PC-3 (cell line): ENCODE measurements at regions not wholly inside any gene's neighbourhood (a gene's known extent, or its start where the extent isn't known, plus 50 kb on each side); places are given as distances from the start of the nearest gene placed in this dataset.

Experiments used
- ATAC-seq: fragments of 200-7000 bp; cut with Tn5 transposase; 2 replicates; pipeline ENCODE4 v1.9.1; 2020; ENCODE audit warnings: mild to moderate bottlenecking, moderate library complexity
- BruUV-seq: library from RNA; stranded (reverse); fragments of 400-500 nt; replicated peaks from 2 replicates; lab custom pipeline; 2021; lab: Mats Ljungman, UMichigan
- CTCF ChIA-PET: fragments of 300-600 bp; sonication (Branson Sonifier 250); formaldehyde crosslinking; loops from one replicate; lab custom pipeline; 2022; ENCODE audit warnings: antibody characterized with exemption; lab: Charles Lee
- POLR2A ChIA-PET: fragments of 300-600 bp; sonication (Branson Sonifier 250); formaldehyde crosslinking; loops from one replicate; lab custom pipeline; 2022; ENCODE audit warnings: antibody characterized with exemption; ENCODE audit not compliant: unreplicated experiment; lab: Charles Lee
- DNase-seq: peaks from one replicate; pipeline ENCODE4 v3.0.0-alpha.2; 2015
- H2AFZ ChIP-seq: fragments of 300-600 bp; sonication (generic); 2 replicates; pipeline ENCODE4 v1.6.0; 2016; ENCODE audit warnings: antibody characterized with exemption, low read length
- H3F3A ChIP-seq: fragments of 300-600 bp; sonication (generic); one replicate; pipeline ENCODE4 v1.6.0; 2017; ENCODE audit warnings: antibody characterized with exemption, low read length, control low read depth, mild to moderate bottlenecking; ENCODE audit not compliant: unreplicated experiment
- H3K27ac ChIP-seq: fragments of 300-600 bp; sonication (generic); 2 replicates; pipeline ENCODE4 v1.5.1; 2016; ENCODE audit warnings: mild to moderate bottlenecking, low read length
- H3K27me3 ChIP-seq: fragments of 300-600 bp; sonication (generic); 2 replicates; pipeline ENCODE4 v1.6.1; 2016; ENCODE audit warnings: low read length, mixed read lengths
- H3K36me3 ChIP-seq: fragments of 300-600 bp; sonication (generic); 2 replicates; pipeline ENCODE4 v1.6.1; 2016; ENCODE audit warnings: low read depth, mixed run types, low read length, mixed read lengths
- H3K4me1 ChIP-seq: fragments of 300-600 bp; sonication (generic); 2 replicates; pipeline ENCODE4 v1.5.1; 2016; ENCODE audit warnings: low read length; ENCODE audit not compliant: insufficient read depth
- H3K4me2 ChIP-seq: fragments of 300-600 bp; sonication (generic); 2 replicates; pipeline ENCODE4 v1.6.0; 2016; ENCODE audit warnings: low read length
- H3K4me3 ChIP-seq: fragments of 300-600 bp; sonication (generic); 2 replicates; pipeline ENCODE4 v1.5.1; 2016; ENCODE audit warnings: mild to moderate bottlenecking, low read length, mixed read lengths
- H3K79me2 ChIP-seq: fragments of 300-600 bp; sonication (generic); 2 replicates; pipeline ENCODE4 v1.6.1; 2017; ENCODE audit warnings: low read length, mixed read lengths
- H3K9ac ChIP-seq: fragments of 300-600 bp; sonication (generic); 2 replicates; pipeline ENCODE4 v1.6.0; 2016; ENCODE audit warnings: mild to moderate bottlenecking, low read length
- H3K9me2 ChIP-seq: fragments of 300-600 bp; sonication (generic); replicated peaks from 2 replicates; pipeline ENCODE4 v1.6.1; 2016; ENCODE audit warnings: mixed run types, low read length, mixed read lengths
- H3K9me3 ChIP-seq: fragments of 300-600 bp; sonication (generic); 2 replicates; pipeline ENCODE4 v1.6.1; 2016; ENCODE audit warnings: low read length, mixed read lengths
- H4K20me1 ChIP-seq: fragments of 300-600 bp; sonication (generic); 2 replicates; pipeline ENCODE4 v1.6.1; 2016; ENCODE audit warnings: low read length, mixed read lengths
- CTCF ChIP-seq: fragments of 300-600 bp; sonication (generic); conservative IDR thresholded peaks from 2 replicates; pipeline ENCODE4 v1.5.1; 2017; ENCODE audit warnings: antibody characterized with exemption, low read depth, mild to moderate bottlenecking, low read length
- EZH2 ChIP-seq: fragments of 300-600 bp; sonication (generic); IDR thresholded peaks from one replicate; pipeline ENCODE4 v1.6.1; 2017; ENCODE audit warnings: antibody characterized with exemption, mild to moderate bottlenecking, low read length; ENCODE audit not compliant: unreplicated experiment
- EZH2phosphoT487 ChIP-seq: fragments of 300-600 bp; sonication (generic); IDR thresholded peaks from 2 replicates; pipeline ENCODE4 v1.6.1; 2018; ENCODE audit warnings: mild to moderate bottlenecking, antibody characterized with exemption, low read length, borderline replicate concordance
- intact Hi-C: fragments of 100-400 bp; cut with micrococcal nuclease; formaldehyde crosslinking; loops from 2 replicates; pipeline ENCODE4 v1.9.0; 2023

GRCh38 chr4:28259951-28260350 lies 1399.3 kb downstream of the STIM2 start:
- Histone ChIP-seq H3K27ac (no peak overlapping the region), H2AFZ (no peak overlapping the region), H3K9me3 (no peaks in the 10 kb centered on the region), H4K20me1 (no peaks in the 10 kb centered on the region), H3K4me3 (no peak overlapping the region), H3K9me2 (no peaks in the 10 kb centered on the region), H3K4me1 (no peaks in the 10 kb centered on the region), H3K36me3 (no peaks in the 10 kb centered on the region), H3K4me2 (no peak overlapping the region), H3F3A (no peaks in the 10 kb centered on the region), H3K79me2 (no peaks in the 10 kb centered on the region), H3K27me3 (no peaks in the 10 kb centered on the region), H3K9ac (no peak overlapping the region)
- intact Hi-C loops: no loop called here
- ChIA-PET POLR2A (no interaction called here), CTCF (no interaction called here)
- no TSS peak for BruUV-seq
- no peak for DNase-seq
- TF ChIP-seq EZH2phosphoT487 (no peak), EZH2 (no peak), CTCF (no peak)
- ATAC-seq: no peak

- BruUV-seq: no TSS peak
- Histone ChIP-seq H3K4me2 (no peak overlapping the region), H3K27ac (no peak overlapping the region), H3K27me3 (no peaks in the 10 kb centered on the region), H2AFZ (no peak overlapping the region), H3K9me2 (no peaks in the 10 kb centered on the region), H3K9ac (no peak overlapping the region), H3K4me1 (no peaks in the 10 kb centered on the region), H3K79me2 (no peaks in the 10 kb centered on the region), H3F3A (no peaks in the 10 kb centered on the region), H3K36me3 (no peaks in the 10 kb centered on the region), H4K20me1 (no peaks in the 10 kb centered on the region), H3K4me3 (no peak overlapping the region), H3K9me3 (no peaks in the 10 kb centered on the region)
- DNase-seq (no peak), ATAC-seq (no peak)
- ChIA-PET CTCF (no interaction called here), POLR2A (no interaction called here)
- no peak for TF ChIP-seq EZH2
- TF ChIP-seq CTCF: no peak
- no peak for TF ChIP-seq EZH2phosphoT487
- intact Hi-C loops: no loop called here
Observed at GRCh38 chr4:28267166-28267565, 1406.5 kb downstream of the STIM2 start.

GRCh38 chr4:28269426-28269825 lies 1408.8 kb downstream of the STIM2 start:
- Histone ChIP-seq H3K9ac (no peak overlapping the region), H2AFZ (0 out of 2 replicates have a peak overlapping the region, but pooled peaks have one; percentile 45), H3K4me3 (no peak overlapping the region), H3K27ac (no peak overlapping the region), H3K4me1 (no peaks in the 10 kb centered on the region), H3K9me3 (no peaks in the 10 kb centered on the region), H3K36me3 (no peaks in the 10 kb centered on the region), H3F3A (no peaks in the 10 kb centered on the region), H4K20me1 (no peaks in the 10 kb centered on the region), H3K27me3 (no peaks in the 10 kb centered on the region), H3K79me2 (no peaks in the 10 kb centered on the region), H3K9me2 (no peaks in the 10 kb centered on the region), H3K4me2 (no peak overlapping the region)
- intact Hi-C loops: no loop called here
- ATAC-seq (no peak), DNase-seq (no peak)
- TF ChIP-seq EZH2 (no peak), CTCF (no peak), EZH2phosphoT487 (no peak)
- BruUV-seq: no TSS peak
- POLR2A ChIA-PET: no interaction called here
- CTCF ChIA-PET: no interaction called here
